ENCODE measurements at regions not wholly inside any gene's neighbourhood (a gene's known extent, or its start where the extent isn't known, plus 50 kb on each side); places are given as distances from the start of the nearest gene placed in this dataset.
"Not testable (repeated sequence)": the region's sequence is repeated elsewhere in the genome, so short reads cannot be mapped to it uniquely, and the experiment has no call there.

- DNase-seq = no peak
Measured at GRCh38 chr13:89082623-89083022, 1411.5 kb downstream of the SLITRK5 start.

- DNase-seq = not testable (repeated sequence)
Measured at GRCh38 chr13:89088107-89088506, 1416.9 kb downstream of the SLITRK5 start.

GRCh38 chr13:89097994-89098393 is 1426.8 kb downstream of the SLITRK5 start:
- no peak for DNase-seq

- DNase-seq = no peak
Measured at GRCh38 chr13:89113744-89114143, 1442.6 kb downstream of the SLITRK5 start.

GRCh38 chr13:89115307-89115706 is 1444.1 kb downstream of the SLITRK5 start:
- no peak for DNase-seq

- no peak for DNase-seq
Measured at GRCh38 chr13:89136678-89137077, 1465.5 kb downstream of the SLITRK5 start.

GRCh38 chr13:89150362-89150761 is 1479.2 kb downstream of the SLITRK5 start:
- DNase-seq = no peak

GRCh38 chr13:89153941-89154340 is 1482.8 kb downstream of the SLITRK5 start:
- DNase-seq = no peak

- no peak for DNase-seq
Measured at GRCh38 chr13:89163096-89163495, 1491.9 kb downstream of the SLITRK5 start.

GRCh38 chr13:89165685-89166084 is 1494.5 kb downstream of the SLITRK5 start:
- no peak for DNase-seq

- DNase-seq = no peak
Measured at GRCh38 chr13:89169951-89170350, 1498.8 kb downstream of the SLITRK5 start.

GRCh38 chr13:89181041-89181440 is 1509.9 kb downstream of the SLITRK5 start:
- DNase-seq = no peak

GRCh38 chr13:89199138-89199537 is 1528.0 kb downstream of the SLITRK5 start:
- no peak for DNase-seq

GRCh38 chr13:89204435-89204834 is 1533.3 kb downstream of the SLITRK5 start:
- DNase-seq = no peak

GRCh38 chr13:89205856-89206520 is 1534.8 kb downstream of the SLITRK5 start:
- no peak for DNase-seq

GRCh38 chr13:89212186-89212585 is 1541.0 kb downstream of the SLITRK5 start:
- no peak for DNase-seq

GRCh38 chr13:89214185-89214584 is 1543.0 kb downstream of the SLITRK5 start:
- no peak for DNase-seq

GRCh38 chr13:89215319-89215718 is 1544.1 kb downstream of the SLITRK5 start:
- not testable (repeated sequence) for DNase-seq

- DNase-seq = no peak
Measured at GRCh38 chr13:89217813-89218212, 1546.6 kb downstream of the SLITRK5 start.

- no peak for DNase-seq
Measured at GRCh38 chr13:89221557-89222158, 1550.5 kb downstream of the SLITRK5 start.

- DNase-seq = no peak
Measured at GRCh38 chr13:89227356-89227755, 1556.2 kb downstream of the SLITRK5 start.

- DNase-seq = no peak
Measured at GRCh38 chr13:89238496-89238895, 1567.3 kb downstream of the SLITRK5 start.

- no peak for DNase-seq
Measured at GRCh38 chr13:89239361-89240127, 1568.4 kb downstream of the SLITRK5 start.

GRCh38 chr13:89255844-89256406 is 1584.8 kb downstream of the SLITRK5 start:
- DNase-seq = no peak

All from activated effector memory CD4-positive, alpha-beta T cell treated with anti-CD3 and anti-CD28 coated beads, Interleukin-2, amount 50 U/mL, for 16 hours (primary cell).